GM12878 (cell line): ENCODE measurements at regions not wholly inside any gene's neighbourhood (a gene's known extent, or its start where the extent isn't known, plus 50 kb on each side); places are given as distances from the start of the nearest gene placed in this dataset.

Experiments used
- ATAC-seq: fragments of 200-7000 bp; cut with Tn5 transposase; 3 replicates; pipeline ENCODE4 v1.9.1; 2020; ENCODE audit warnings: mild to moderate bottlenecking, moderate library complexity
- BruUV-seq: library from RNA; stranded (reverse); fragments of 400-500 nt; replicated peaks from 2 replicates; lab custom pipeline; 2021; lab: Mats Ljungman, UMichigan
- CTCF ChIA-PET: fragments of 300-600 bp; sonication (Branson Sonifier 250); formaldehyde crosslinking; extraction: SDS; loops from one replicate; lab custom pipeline; 2021; ENCODE audit warnings: inconsistent platforms; lab: Yijun Ruan, JAX
- POLR2A ChIA-PET: fragments of 350-600 bp; formaldehyde crosslinking; extraction: SDS; loops from one replicate; lab custom pipeline; 2021; ENCODE audit warnings: inconsistent platforms; lab: Charles Lee
- RAD21 ChIA-PET: fragments of 300-600 bp; sonication (Branson Sonifier 250); formaldehyde crosslinking; loops from one replicate; lab custom pipeline; 2023; ENCODE audit warnings: antibody characterized with exemption; ENCODE audit not compliant: unreplicated experiment; lab: Charles Lee
- SMC1A ChIA-PET: fragments of 300-600 bp; sonication (Branson Sonifier 250); formaldehyde crosslinking; loops from one replicate; lab custom pipeline; 2023; ENCODE audit not compliant: unreplicated experiment, uncharacterized antibody; lab: Charles Lee
- DNase-seq: peaks from one replicate; pipeline ENCODE4 v3.0.0-alpha.2; 2011; ENCODE audit warnings: low read depth, low spot score
- FAIRE-seq: peaks from 3 replicates; lab custom pipeline; 2011; peaks lifted over from hg19 to GRCh38; lab: Jason Lieb, UNC
- H2AFZ ChIP-seq: 2 replicates; pipeline ENCODE4 v1.6.0; 2011; ENCODE audit warnings: low read depth, low read length, control low read depth; ENCODE audit not compliant: control insufficient read depth
- H3K27ac ChIP-seq: 2 replicates; pipeline ENCODE4 v1.5.1; 2011; ENCODE audit warnings: control low read depth; ENCODE audit not compliant: control insufficient read depth, insufficient read depth
- H3K27me3 ChIP-seq, 2 experiments: replicated peaks in 1 of 2; 2 replicates each; pipeline versions ENCODE4 v1.6.0 to v1.6.1; 2011; ENCODE audit warnings: low read length in 1 of 2; ENCODE audit not compliant: control insufficient read depth in 2 of 2, insufficient read depth in 2 of 2
- H3K36me3 ChIP-seq, 2 experiments: 2 replicates each; pipeline ENCODE4 v1.5.1; 2011; ENCODE audit warnings: low read length in 1 of 2; ENCODE audit not compliant: control insufficient read depth in 2 of 2, insufficient read depth in 2 of 2
- H3K4me1 ChIP-seq: 2 replicates; pipeline ENCODE4 v1.6.1; 2011; ENCODE audit warnings: mild to moderate bottlenecking, low read length, moderate library complexity, mixed read lengths; ENCODE audit not compliant: control insufficient read depth, insufficient read depth
- H3K4me2 ChIP-seq: 2 replicates; pipeline ENCODE4 v1.6.0; 2011; ENCODE audit warnings: control low read depth; ENCODE audit not compliant: control insufficient read depth, insufficient read depth
- H3K4me3 ChIP-seq: fragments of 200-600 bp; sonication (generic); 2 replicates; pipeline ENCODE4 v1.5.1; 2016
- H3K79me2 ChIP-seq: 2 replicates; pipeline ENCODE4 v1.6.0; 2011; ENCODE audit warnings: low read length; ENCODE audit not compliant: control insufficient read depth, insufficient read depth
- H3K9ac ChIP-seq: 2 replicates; pipeline ENCODE4 v1.8.0; 2011; ENCODE audit warnings: low read length, control low read depth, mixed read lengths; ENCODE audit not compliant: control insufficient read depth, insufficient read depth
- H3K9me3 ChIP-seq: replicated peaks from 3 replicates; pipeline ENCODE4 v1.5.1; 2011; ENCODE audit warnings: mild to moderate bottlenecking, low read length; ENCODE audit not compliant: control insufficient read depth, insufficient read depth
- H4K20me1 ChIP-seq: 2 replicates; pipeline ENCODE4 v1.6.0; 2011; ENCODE audit not compliant: control insufficient read depth, insufficient read depth
- BACH1 ChIP-seq: fragments of 450-650 bp; IDR thresholded peaks from 2 replicates; pipeline ENCODE4 v1.6.1; 2017; ENCODE audit warnings: mild to moderate bottlenecking, borderline replicate concordance
- BHLHE40 ChIP-seq, 2 experiments: fragments of 450-650 bp in 1 of 2; IDR thresholded peaks; 2 replicates each; pipeline ENCODE4 v1.6.1; 2011 to 2017; ENCODE audit warnings: low read depth in 2 of 2, borderline replicate concordance in 1 of 2, improper control_type of control experiment in 1 of 2, low read length in 1 of 2, mild to moderate bottlenecking in 1 of 2
- EED ChIP-seq: sonication (generic); IDR thresholded peaks from 2 replicates; pipeline ENCODE4 v1.6.1; 2016; ENCODE audit warnings: antibody characterized with exemption, low read depth
- ETV6 ChIP-seq, 2 experiments: fragments of 450-650 bp in 1 of 2; IDR thresholded peaks in 1 of 2; conservative IDR thresholded peaks in 1 of 2; 2 replicates each; pipeline ENCODE4 v1.6.1; 2014; ENCODE audit warnings: antibody characterized with exemption in 1 of 2, borderline replicate concordance in 1 of 2, low read depth in 1 of 2, mild to moderate bottlenecking in 1 of 2, moderate library complexity in 1 of 2
- IKZF1 ChIP-seq: fragments of 450-650 bp; conservative IDR thresholded peaks from 2 replicates; pipeline ENCODE4 v1.6.1; 2017; ENCODE audit warnings: antibody characterized with exemption, mild to moderate bottlenecking
- POLR2AphosphoS5 ChIP-seq: IDR thresholded peaks from 2 replicates; pipeline ENCODE4 v1.6.1; 2011; ENCODE audit warnings: mild to moderate bottlenecking, low read length, inconsistent platforms
- RB1 ChIP-seq: fragments of 450-650 bp; formaldehyde crosslinking; IDR thresholded peaks from 2 replicates; pipeline ENCODE4 v1.6.1; 2017; ENCODE audit warnings: mild to moderate bottlenecking, borderline replicate concordance
- SREBF1 ChIP-seq: IDR thresholded peaks from 2 replicates; pipeline ENCODE4 v1.6.1; 2012; ENCODE audit warnings: mild to moderate bottlenecking, low read length
- SRF ChIP-seq, 2 experiments: IDR thresholded peaks; 2 replicates each; pipeline ENCODE4 v1.6.1; 2011; ENCODE audit warnings: low read depth in 2 of 2, low read length in 2 of 2, mild to moderate bottlenecking in 1 of 2, moderate library complexity in 1 of 2
- SUZ12 ChIP-seq: fragments of 200-600 bp; sonication (generic); IDR thresholded peaks from one replicate; pipeline ENCODE4 v1.6.1; 2018; ENCODE audit warnings: antibody characterized with exemption, mild to moderate bottlenecking; ENCODE audit not compliant: unreplicated experiment
- TARDBP ChIP-seq: IDR thresholded peaks from 2 replicates; pipeline ENCODE4 v1.6.1; 2016; ENCODE audit warnings: borderline replicate concordance
- TBL1XR1 ChIP-seq: IDR thresholded peaks from 2 replicates; pipeline ENCODE4 v1.6.1; 2012; ENCODE audit warnings: low read depth, low read length, improper control_type of control experiment
- TCF3 ChIP-seq: IDR thresholded peaks from 2 replicates; pipeline ENCODE4 v1.6.1; 2012; ENCODE audit warnings: low read depth, mild to moderate bottlenecking, low read length, borderline replicate concordance; ENCODE audit not compliant: insufficient read depth
- TCF7 ChIP-seq: IDR thresholded peaks from 2 replicates; pipeline ENCODE4 v1.6.1; 2014; ENCODE audit warnings: antibody characterized with exemption, borderline replicate concordance
- ZNF207 ChIP-seq: fragments of 450-650 bp; IDR thresholded peaks from 2 replicates; pipeline ENCODE4 v1.6.1; 2014; ENCODE audit warnings: antibody characterized with exemption, mild to moderate bottlenecking, borderline replicate concordance
- ZNF24 ChIP-seq: fragments of 450-650 bp; IDR thresholded peaks from 2 replicates; pipeline ENCODE4 v1.6.1; 2017; ENCODE audit warnings: antibody characterized with exemption, mild to moderate bottlenecking
- WGBS: methylation state at CpG from one replicate; pipeline ENCODE4 v1.1.6; 2016; ENCODE audit warnings: low lambda C conversion rate; ENCODE audit not compliant: insufficient replicate concordance, insufficient coverage; ENCODE audit errors: missing lambda C conversion rate; 5-methylcytosine and 5-hydroxymethylcytosine counted together
- in situ Hi-C: fragments of 300-500 bp; cut with MboI; formaldehyde crosslinking; loops from 9 replicates; pipeline ENCODE4 v1.14.3; 2018; ENCODE audit warnings: mixed read lengths
- intact Hi-C: fragments of 100-400 bp; cut with micrococcal nuclease; formaldehyde crosslinking; loops from one replicate; pipeline ENCODE4 v1.14.2; 2022; ENCODE audit not compliant: unreplicated experiment
- TF ChIP-seq, protein P1 (sequence below): fragments of 450-650 bp; IDR thresholded peaks from 2 replicates; pipeline ENCODE4 v1.6.1; 2017; ENCODE audit warnings: borderline replicate concordance
- TF ChIP-seq, protein P2 (sequence below): fragments of 450-650 bp; IDR thresholded peaks from 2 replicates; pipeline ENCODE4 v1.6.1; 2016; ENCODE audit warnings: mild to moderate bottlenecking, moderate library complexity, borderline replicate concordance
- TF ChIP-seq, protein P3 (sequence below): IDR thresholded peaks from 2 replicates; pipeline ENCODE4 v1.6.1; 2012; ENCODE audit warnings: low read depth, low read length, improper control_type of control experiment

DNA sequence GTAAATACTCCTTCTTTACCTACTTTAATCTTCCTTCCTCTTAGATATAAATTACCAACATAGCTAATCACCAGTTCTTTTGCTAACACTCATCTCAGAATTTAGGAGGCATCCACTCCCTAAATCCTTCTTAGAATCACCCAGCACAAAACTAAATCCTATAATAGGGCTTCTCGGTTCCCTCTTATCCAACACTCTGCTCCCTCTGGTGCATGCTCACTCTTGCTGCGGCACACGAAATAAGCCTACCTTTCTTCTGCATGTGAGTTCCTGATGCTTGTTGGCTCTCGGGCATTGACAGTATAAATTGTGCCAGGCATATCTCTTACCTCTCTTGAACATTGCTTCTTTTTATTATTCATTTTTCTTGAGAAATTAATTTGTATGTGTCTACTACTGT lies 61.0 kb downstream of the OR5AK2 start:
- H3K79me2 ChIP-seq: no peaks in the 10 kb centered on the region
- H4K20me1 ChIP-seq: no peaks in the 10 kb centered on the region
- no peaks in the 10 kb centered on the region for H3K4me1 ChIP-seq
- POLR2A ChIA-PET: no interaction called here
- SMC1A ChIA-PET: no interaction called here
- no peaks in the 10 kb centered on the region for H3K36me3 ChIP-seq
- no peaks in the 10 kb centered on the region for H3K27me3 ChIP-seq
- in situ Hi-C loops: no loop called here
- 26% methylated on average over 4 of the region's 4 CpGs for WGBS
- FAIRE-seq (no peak), DNase-seq (no peak)
- H3K4me3 ChIP-seq: no peak overlapping the region
- CTCF ChIA-PET: no interaction called here
- BruUV-seq: no TSS peak
- no peak overlapping the region for H3K27ac ChIP-seq
- no peak overlapping the region for H3K4me2 ChIP-seq
- TF ChIP-seq SUZ12 (no peak), ETV6 (conservative IDR thresholded peaks at IDR 0.05 in 1 of 2, IDR thresholded peaks at IDR 0.05 in 1 of 2; ENCODE audit: borderline replicate concordance in 1 of 2, low read depth in 1 of 2) (no peak), BACH1 (no peak), POLR2AphosphoS5 (no peak), BHLHE40 (IDR thresholded peaks at IDR 0.05; ENCODE audit: borderline replicate concordance in 1 of 2, low read depth in 2 of 2, low read length in 1 of 2) (no peak), SRF (IDR thresholded peaks at IDR 0.05; ENCODE audit: low read depth in 2 of 2, low read length in 2 of 2) (no peak), RB1 (no peak), SREBF1 (no peak), IKZF1 (no peak), TCF3 (no peak), TBL1XR1 (no peak), EED (no peak), ZNF24 (no peak), TCF7 (no peak), ZNF207 (no peak), TARDBP (no peak)
- TF ChIP-seq, protein P1, sequence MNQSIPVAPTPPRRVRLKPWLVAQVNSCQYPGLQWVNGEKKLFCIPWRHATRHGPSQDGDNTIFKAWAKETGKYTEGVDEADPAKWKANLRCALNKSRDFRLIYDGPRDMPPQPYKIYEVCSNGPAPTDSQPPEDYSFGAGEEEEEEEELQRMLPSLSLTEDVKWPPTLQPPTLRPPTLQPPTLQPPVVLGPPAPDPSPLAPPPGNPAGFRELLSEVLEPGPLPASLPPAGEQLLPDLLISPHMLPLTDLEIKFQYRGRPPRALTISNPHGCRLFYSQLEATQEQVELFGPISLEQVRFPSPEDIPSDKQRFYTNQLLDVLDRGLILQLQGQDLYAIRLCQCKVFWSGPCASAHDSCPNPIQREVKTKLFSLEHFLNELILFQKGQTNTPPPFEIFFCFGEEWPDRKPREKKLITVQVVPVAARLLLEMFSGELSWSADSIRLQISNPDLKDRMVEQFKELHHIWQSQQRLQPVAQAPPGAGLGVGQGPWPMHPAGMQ: no peak
- TF ChIP-seq, protein P2, sequence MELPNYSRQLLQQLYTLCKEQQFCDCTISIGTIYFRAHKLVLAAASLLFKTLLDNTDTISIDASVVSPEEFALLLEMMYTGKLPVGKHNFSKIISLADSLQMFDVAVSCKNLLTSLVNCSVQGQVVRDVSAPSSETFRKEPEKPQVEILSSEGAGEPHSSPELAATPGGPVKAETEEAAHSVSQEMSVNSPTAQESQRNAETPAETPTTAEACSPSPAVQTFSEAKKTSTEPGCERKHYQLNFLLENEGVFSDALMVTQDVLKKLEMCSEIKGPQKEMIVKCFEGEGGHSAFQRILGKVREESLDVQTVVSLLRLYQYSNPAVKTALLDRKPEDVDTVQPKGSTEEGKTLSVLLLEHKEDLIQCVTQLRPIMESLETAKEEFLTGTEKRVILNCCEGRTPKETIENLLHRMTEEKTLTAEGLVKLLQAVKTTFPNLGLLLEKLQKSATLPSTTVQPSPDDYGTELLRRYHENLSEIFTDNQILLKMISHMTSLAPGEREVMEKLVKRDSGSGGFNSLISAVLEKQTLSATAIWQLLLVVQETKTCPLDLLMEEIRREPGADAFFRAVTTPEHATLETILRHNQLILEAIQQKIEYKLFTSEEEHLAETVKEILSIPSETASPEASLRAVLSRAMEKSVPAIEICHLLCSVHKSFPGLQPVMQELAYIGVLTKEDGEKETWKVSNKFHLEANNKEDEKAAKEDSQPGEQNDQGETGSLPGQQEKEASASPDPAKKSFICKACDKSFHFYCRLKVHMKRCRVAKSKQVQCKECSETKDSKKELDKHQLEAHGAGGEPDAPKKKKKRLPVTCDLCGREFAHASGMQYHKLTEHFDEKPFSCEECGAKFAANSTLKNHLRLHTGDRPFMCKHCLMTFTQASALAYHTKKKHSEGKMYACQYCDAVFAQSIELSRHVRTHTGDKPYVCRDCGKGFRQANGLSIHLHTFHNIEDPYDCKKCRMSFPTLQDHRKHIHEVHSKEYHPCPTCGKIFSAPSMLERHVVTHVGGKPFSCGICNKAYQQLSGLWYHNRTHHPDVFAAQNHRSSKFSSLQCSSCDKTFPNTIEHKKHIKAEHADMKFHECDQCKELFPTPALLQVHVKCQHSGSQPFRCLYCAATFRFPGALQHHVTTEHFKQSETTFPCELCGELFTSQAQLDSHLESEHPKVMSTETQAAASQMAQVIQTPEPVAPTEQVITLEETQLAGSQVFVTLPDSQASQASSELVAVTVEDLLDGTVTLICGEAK: no peak
- TF ChIP-seq, protein P3, sequence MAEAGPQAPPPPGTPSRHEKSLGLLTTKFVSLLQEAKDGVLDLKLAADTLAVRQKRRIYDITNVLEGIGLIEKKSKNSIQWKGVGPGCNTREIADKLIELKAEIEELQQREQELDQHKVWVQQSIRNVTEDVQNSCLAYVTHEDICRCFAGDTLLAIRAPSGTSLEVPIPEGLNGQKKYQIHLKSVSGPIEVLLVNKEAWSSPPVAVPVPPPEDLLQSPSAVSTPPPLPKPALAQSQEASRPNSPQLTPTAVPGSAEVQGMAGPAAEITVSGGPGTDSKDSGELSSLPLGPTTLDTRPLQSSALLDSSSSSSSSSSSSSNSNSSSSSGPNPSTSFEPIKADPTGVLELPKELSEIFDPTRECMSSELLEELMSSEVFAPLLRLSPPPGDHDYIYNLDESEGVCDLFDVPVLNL: no peak
- TF ChIP-seq, all 136 proteins: peak for 0
- no peaks in the 10 kb centered on the region for H3K9me3 ChIP-seq
- no peak overlapping the region for H3K9ac ChIP-seq
- intact Hi-C loops: no loop called here
- RAD21 ChIA-PET: no interaction called here
- no peak for ATAC-seq
- H2AFZ ChIP-seq: no peak overlapping the region
